ENCODE measurements at regions not wholly inside any gene's neighbourhood (a gene's known extent, or its start where the extent isn't known, plus 50 kb on each side); places are given as distances from the start of the nearest gene placed in this dataset.

- DNase-seq: no peak
These were observed 291.8 kb downstream of the HAPSTR1 start for GRCh38 chr16:9383281-9383680.

DNA sequence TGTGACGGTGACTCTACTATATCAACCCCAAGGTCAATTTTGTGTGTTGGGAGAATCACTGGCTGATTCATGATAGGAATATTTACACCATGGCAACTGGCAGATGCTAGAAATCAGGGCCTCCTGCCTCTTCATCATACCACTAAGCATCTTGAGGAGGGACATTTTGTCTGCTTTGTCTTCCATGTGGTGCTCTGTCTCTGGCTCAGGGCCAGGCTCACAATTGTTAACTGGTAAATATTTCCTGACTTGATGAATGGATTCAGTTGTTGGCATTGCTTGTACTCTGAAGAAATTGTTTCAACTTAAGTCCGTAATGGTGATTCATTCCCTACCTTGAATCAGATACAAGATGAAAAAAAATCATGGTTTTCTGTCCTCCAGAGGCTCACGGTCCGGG, 292.7 kb downstream of the HAPSTR1 start:
- no peak for DNase-seq

GRCh38 chr16:9389543-9390207, 298.2 kb downstream of the HAPSTR1 start:
- no peak for DNase-seq

GRCh38 chr16:9392956-9393355, 301.5 kb downstream of the HAPSTR1 start:
- DNase-seq: no peak

DNA sequence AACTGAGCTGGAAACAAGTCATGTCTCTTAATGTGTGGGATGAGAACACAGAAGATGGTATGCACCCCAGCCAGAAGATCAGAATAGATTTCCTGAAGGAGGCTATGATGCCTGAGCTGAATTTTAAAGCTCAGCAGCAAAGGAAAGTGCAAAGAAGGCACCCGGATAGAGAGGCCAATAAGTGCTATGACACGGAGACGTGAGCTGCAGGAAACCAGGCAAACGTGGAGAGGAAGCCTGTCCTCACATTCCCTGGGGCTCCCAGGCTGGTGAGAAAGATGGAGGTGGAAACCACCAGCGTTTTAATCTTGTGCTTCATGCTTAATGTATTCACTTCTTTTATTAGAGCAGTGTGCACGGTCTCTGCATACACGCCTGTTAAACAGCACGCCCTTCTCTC, 302.1 kb downstream of the HAPSTR1 start:
- no peak for DNase-seq

DNA sequence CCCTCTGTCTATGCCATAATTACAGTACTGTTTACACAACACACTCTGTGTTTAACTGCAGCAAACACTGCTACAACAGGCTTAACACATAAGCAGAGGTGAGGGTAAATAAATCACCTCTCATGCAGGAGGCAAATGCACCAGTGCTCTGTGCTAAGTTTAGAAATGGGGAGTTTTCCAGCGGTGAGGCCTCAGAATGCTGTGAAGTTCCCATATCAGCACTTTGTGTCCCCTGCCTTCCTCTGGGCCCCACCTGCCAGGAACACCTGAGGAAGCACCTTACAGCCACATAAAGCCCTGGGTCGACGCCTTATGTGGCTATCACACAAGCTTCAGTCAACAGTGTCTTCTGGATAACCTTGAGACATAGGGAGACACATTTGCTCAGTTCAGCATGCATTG, 304.5 kb downstream of the HAPSTR1 start:
- no peak for DNase-seq

GRCh38 chr16:9399573-9399972, 308.1 kb downstream of the HAPSTR1 start:
- DNase-seq: no peak

DNA sequence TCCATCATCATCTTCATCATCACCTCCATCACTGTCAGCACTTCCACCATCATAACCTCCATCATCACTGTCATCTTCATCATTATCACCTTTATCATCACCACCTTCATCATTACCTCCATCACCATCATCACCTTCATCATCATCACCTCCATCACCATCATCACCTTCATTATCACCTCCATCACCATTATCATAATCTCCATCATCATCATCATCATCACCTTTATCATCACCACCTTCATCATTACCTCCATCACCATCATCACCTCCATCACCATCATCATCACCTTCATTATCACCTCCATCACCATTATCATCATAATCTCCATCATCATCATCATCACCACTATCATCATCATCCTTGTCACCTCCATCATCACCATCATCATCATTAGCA, 309.7 kb downstream of the HAPSTR1 start:
- DNase-seq: no peak

DNA sequence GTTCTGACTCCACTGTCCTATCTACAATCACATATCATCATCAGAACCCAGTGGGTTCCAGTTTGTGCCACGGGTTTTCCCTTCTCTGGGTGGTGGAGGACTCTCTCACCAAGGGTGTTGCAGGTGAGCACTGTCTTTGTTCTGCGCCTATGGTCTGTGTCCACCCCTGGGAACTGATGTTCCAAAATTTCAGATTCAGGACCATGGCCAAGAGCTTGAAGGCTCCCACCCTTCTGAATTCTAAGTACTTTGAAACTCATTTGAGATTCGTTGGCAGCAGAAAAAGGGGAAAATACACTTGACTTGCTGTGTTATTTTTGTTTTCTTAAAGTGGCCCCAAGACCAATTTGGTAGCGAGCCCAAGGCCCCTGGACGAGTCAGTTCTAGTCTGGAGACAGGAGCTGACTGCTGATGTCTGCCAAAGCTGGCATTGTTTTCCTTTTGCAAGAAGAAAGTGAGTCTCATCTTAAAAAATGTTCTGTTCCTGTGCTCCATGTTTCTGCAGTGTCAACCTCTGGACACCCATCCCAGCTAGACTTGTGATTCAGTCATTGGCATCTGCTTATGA, 310.9 kb downstream of the HAPSTR1 start:
- DNase-seq: no peak

DNA sequence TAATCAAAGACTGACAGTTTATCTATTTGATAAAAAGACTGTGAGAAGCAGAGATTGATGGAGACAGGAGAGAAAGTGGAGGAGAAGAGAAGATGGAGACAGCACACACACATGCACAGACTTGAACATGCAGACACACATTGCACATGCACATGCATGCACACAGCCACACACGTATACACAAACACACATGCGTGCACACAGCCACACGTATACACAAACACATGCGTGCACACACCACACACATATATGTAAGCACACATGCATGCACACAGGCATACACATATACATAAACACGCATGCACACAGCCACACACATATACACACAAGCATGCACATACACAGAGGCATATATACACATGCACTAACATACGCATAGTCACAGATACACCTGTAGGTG, 313.4 kb downstream of the HAPSTR1 start:
- no peak for DNase-seq

DNA sequence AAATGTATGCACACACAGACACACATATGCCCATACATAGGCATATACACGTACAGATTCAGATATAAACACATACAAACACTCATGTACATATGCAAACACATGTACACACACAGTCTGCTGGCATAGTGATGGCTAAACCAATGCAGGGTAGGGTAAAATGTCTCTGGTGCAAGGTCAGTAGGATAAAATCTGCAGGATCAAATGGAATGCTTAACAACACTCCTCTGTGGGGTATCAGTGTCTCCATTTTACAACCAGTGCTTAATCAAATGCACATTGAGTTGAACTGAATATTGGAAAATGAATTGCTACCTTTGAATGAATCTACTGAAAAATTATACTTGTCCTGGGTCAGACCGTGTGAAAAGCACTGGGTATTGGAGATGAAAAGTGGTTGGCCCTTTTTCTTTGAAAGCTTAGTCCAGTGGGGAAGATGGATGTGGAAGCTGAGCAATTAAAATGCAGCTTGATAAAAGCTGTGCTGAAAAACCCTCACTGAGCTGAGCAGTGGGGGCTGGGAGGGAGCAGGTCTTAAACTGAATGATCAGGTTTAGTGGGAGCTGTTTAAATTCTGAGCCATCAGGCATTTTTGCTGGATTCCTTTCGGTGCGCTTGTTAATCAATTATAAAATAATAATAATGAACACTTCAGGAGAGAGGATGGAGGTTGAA, 314.7 kb downstream of the HAPSTR1 start:
- no peak for DNase-seq

DNA sequence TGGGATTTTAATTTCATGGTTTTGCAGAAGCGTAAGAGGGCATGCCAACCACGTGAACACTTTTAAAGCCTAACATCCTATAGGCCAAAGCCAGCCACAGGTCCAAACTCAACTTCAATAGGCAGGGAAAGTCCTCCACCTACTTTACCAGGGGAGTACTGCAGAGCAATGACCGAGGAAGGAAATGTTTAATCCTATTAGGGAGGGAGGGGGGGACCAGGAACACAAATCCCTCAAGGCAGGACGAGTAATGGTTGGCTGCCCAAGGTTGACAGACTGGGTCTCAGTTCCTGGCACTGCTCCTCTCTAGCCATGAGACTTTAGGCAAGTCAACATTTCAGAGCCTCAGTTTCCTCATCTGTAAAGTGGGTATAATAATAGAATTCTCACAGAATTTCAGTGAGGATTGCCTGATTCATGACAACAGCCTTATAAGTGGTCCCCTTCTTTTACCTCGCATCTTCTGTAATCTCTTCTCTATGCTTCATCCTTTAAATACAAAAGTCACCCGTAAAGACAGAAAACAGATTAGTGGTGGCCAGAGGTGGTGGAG, 315.8 kb downstream of the HAPSTR1 start:
- no peak for DNase-seq

GRCh38 chr16:9408297-9408878, 316.9 kb downstream of the HAPSTR1 start:
- DNase-seq: no peak

DNA sequence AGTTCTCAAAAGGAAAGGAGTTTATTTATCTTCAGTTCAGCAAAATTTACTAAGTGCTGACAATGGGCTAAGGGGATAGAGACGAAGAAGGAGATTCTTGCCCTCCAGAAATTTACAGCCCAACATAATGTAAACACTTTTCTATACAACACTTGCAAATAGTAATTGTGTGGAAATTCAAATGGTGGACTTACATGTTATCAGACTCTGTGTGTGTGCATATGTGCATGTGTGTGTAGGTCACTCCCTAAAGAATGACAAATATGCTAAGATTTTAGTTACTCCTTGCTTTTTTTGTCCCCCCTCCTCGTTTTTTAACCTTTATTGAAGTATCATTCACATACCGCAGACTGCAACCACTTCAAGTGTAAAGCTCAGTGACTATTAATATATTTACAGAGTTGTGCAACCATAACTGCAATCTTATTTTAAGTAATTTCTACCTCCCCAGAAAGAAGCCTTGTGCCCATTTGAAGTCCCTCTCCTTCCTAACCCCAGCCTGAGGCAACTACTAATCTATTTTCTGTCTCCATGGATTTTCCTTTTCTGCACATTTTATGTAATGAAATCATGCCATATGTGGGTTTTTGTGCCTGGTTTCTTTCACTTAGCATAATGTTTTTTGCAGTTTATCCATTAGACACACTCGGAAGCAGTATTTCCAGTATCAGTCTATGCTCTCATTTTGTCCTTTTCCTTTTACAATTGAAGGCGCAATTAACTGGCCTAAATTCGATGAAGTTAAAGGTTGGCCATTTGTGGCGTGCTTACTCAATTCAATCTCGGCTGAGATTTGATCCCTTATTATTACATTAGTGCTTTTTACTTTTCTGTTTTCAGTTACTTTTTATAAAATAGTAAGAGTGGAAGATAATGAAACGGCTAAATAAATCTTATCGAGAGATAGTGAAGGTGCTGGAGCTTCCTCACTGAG, 318.4 kb downstream of the HAPSTR1 start:
- no peak for DNase-seq

DNA sequence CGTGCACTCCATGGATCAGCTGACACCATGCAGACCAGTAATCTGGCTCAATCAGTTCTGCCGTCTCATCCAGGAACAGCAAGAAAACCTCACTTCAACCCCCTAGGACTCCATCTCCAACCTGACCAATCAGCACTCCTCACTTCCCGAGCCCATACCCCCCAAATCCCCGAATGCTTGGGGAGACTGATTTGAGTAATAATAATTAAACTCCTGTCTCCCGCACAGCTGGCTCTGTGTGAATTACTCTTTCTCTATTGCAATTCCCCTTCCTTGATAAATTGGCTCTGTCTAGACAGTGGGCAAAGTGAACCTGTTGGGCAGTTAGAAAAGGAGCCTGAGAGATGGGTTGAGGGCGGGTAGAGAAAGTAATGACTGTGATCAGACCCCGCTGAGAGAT, 320.0 kb downstream of the HAPSTR1 start:
- no peak for DNase-seq

GRCh38 chr16:9412031-9412914, 320.8 kb downstream of the HAPSTR1 start:
- no peak for DNase-seq

GRCh38 chr16:9412915-9413264, 321.4 kb downstream of the HAPSTR1 start:
- DNase-seq: no peak

- DNase-seq: no peak
These were observed 324.1 kb downstream of the HAPSTR1 start for GRCh38 chr16:9415545-9415944.

DNA sequence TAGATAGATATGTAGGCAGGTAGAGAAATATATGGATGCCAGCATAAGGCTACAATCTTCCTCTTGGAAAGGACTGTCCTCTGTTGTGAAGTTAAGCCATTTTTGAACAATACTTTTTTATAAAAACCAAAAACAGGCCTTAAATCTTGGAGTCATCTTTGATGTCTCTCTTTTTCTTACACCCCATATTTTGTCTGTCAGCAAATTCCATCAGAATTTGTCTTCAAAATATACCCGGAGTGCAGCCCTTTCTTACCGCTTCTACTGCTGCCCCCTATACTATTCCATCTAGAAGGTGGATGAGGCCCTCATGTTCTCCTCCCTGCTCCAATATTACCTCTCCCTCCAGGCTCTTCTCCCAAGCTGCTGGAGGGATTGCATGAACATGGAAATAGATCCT, 326.5 kb downstream of the HAPSTR1 start:
- no peak for DNase-seq

DNA sequence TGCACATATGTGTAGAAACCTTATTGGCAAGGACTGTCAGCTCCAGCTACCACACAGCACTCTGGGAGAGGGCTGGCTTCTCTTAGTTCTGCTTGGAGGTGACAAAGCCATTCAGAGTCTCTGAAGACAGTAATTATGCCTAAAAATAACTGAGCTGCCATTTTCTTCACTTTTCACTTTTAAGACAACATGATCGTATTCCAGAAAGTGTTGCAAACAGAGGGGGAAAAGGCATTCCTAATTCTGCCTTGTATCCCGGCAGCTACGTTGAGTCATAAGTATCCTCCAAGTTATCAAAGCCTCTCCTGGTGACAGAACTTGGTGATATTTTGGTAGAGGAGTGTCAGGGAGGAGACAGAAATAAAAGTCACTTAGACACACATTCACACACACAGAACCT, 327.7 kb downstream of the HAPSTR1 start:
- no peak for DNase-seq

DNA sequence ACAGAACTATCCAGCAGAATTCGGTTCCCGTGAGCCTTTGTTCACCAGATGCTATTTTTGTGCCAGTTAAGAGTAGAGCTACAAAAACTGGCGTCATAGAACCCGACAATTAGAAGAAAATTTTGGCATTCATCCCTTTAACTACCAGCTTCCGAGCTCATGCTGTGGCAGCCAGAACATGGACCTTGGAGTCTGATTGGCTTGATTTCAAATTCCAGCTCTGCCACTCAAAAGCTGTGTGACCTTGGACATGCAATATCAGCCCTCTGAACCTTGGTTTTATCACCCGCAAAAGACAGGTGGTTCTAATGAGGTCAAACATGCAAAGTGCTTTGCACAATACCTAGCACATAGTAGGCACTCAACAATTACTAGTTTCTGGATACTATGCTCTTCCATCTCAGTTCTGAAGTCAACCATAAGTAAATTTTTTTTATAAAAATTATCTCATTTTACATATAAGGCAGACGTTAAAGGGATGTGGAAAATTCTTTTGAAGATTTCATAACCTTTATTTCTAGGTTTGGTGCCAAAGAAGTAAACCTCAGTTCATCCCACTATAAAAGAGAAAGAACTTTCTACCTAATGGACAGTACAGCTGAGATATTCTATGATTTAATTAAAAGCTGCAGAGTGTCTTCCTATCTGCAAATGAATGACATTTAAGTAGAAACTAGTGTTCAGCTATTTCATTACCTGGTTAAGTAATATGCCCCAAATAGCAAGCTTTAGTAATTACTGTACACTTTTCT, 331.5 kb downstream of the HAPSTR1 start:
- no peak for DNase-seq

All from left hindlimb (tissue), 1 donor.